HG03039 (cell line): ENCODE measurements at regions not wholly inside any gene's neighbourhood (a gene's known extent, or its start where the extent isn't known, plus 50 kb on each side); places are given as distances from the start of the nearest gene placed in this dataset.
"Not testable (repeated sequence)": the region's sequence is repeated elsewhere in the genome, so short reads cannot be mapped to it uniquely, and the experiment has no call there.

Experiments
- ATAC-seq: cut with Tn5 transposase; IDR thresholded peaks from one replicate; pipeline ENCODE4 v1.9.1; 2021; ENCODE audit warnings: mild to moderate bottlenecking, moderate library complexity; ENCODE audit not compliant: unreplicated experiment

DNA sequence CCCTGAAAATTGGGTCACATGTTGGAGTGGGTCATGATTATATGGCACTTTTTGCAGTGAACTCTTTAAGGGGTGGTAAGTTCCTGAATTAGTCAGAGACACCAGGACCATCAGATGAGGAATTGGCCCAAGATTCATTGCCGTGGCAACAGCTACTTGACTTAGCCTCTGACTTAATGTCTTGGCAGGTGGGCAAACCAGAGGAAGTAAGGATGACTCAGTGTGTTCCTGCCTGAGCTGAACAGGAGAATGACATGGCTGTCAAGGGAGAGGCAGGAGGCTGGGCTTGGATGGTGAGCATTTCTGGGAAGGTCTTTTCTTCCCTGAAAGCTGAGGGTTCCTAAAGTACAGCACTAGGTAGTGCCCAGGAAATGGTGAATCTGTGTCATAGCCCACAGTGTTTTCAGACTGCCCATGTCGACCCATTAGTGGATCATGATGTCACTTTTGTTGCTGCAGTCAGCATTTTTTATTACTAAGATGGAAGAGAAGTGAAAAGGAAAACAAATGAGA lies 170.1 kb upstream of the PWP1 start:
- no peak for ATAC-seq

DNA sequence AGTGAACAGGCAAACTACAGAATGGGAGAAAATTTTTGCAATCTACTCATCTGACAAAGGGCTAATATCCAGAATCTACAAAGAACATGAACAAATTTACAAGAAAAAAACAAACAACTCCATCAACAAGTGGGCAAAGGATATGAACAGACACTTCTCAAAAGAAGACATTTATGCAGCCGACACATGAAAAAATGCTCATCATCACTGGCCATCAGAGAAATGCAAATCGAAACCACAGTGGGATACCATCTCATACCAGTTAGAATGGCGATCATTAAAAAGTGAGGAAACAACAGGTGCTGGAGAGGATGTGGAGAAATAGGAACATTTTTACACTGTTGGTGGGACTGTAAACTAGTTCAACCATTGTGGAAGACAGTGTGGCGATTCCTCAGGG lies 167.8 kb upstream of the PWP1 start:
- not testable (repeated sequence) for ATAC-seq

DNA sequence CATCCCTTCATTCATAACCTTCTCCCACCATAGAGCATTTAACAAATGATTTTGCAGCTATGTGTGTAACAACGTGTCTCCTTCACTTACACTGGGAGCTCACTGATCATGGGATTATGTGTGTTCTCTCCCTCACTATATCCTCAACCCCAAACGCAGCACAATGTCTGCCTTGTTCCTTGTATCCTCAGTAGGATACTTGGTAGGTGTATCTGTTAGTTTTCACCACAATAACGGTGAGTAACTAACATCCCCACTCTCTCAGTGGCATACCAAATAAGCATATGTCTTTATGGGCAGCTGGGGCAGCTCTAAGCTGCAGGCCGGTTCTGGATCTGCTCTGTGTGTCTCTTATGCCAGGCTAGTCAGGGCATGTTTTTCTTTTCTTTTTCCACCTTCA lies 166.7 kb upstream of the PWP1 start:
- ATAC-seq: no peak

DNA sequence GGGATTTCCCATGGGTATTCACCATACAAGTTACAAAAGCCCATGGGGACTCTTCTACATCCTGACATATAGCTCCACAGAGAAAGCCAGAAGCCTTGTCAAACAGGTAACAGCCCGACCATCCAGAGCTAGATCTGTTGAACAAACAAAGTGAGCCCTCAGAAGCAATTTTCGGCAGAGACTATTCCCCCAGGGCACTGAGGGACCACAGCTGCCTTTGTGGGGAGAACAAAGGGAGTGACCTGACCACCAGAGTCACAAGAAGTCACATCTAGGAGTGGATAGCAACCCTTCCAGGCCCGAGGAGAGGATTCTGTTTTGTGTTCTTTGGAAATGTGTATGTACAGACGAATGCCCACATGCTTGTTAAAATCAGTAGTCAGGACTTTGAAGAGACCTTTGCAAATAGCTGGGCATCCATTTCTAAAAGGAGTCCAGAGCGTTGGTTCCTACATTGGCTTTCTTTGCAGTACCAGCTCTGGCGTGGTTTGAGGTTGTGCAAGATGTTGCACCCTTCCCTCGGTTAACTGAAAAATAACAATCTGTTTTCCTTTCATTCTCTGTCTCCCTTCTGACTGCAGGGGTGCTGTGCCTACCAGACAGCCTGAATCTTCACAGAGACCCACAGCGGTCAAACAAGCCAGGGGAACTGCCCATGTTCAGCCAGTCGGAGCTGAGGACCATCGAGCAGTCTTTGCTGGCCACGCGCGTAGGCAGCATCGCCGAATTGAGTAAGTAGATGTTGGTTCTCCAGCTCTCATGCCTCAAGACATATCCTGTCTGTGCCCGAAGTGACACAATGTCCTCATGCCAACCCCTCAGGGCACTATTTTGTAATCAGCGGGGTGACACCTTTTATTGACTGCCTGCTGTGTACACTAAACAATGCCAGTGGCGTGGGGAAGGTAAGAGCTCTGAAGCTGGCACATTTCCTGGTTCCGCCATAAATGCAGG lies 165.4 kb upstream of the PWP1 start:
- no peak for ATAC-seq

DNA sequence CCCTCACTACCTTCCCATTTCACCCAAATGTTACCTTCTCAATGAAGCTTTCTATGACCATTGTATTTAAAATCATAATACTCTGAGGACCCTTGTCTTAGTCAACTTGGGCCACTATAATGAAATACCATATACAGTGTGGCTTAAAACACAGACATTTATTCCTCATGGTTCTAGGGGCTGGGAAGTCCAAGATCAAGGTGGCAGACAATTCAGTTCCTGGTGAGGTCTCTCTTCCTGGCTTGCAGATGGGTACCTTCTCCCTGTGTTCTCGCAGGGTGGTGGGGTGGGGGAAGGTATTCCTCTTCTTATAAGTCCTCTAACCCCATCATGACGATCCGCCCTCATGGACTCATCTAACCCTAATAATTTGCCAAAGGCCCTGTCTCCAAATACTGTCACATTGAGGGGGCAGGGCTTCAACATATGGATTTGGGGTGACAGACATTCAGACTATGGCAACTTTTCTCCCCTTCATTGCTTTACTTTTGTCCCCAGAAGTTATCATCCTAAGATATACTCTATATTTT lies 163.7 kb upstream of the PWP1 start:
- no peak for ATAC-seq

DNA sequence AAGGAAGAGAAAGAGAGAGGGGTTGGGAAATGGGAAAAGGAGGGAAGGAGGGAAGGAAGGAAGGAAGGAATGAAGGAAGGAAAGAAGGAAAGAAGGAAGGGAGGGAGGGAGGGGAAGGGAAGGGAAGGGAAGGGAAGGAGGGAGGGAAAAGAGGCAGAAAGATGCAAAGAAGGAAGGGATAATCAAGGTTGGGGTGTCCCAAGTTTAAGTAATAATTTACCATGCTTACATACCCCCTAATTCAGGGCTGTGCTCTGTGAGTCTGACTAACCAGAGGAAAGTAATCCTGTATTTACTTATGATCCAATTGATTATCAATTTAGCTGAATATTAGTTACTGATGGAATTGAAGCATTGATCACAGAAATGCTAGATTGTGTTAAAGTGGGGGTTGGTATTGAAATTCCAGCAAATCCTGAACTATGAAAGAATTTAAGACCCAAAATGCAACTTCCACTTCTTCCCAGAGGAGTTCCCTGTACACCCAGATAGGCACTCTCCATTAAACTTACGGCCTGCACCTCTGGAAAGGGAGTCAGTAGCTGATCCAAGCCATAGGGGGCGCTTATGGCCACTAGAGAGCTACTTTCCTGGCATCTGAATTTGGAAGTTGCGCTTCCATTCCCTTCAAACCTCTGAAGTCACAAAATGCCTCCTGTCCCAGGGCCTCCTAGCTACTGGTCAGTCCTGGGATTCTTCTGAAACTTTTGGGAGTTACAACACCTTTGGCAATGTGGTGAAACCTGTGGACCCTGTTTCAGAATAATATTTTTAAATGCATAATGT lies 162.7 kb upstream of the PWP1 start:
- no peak for ATAC-seq

DNA sequence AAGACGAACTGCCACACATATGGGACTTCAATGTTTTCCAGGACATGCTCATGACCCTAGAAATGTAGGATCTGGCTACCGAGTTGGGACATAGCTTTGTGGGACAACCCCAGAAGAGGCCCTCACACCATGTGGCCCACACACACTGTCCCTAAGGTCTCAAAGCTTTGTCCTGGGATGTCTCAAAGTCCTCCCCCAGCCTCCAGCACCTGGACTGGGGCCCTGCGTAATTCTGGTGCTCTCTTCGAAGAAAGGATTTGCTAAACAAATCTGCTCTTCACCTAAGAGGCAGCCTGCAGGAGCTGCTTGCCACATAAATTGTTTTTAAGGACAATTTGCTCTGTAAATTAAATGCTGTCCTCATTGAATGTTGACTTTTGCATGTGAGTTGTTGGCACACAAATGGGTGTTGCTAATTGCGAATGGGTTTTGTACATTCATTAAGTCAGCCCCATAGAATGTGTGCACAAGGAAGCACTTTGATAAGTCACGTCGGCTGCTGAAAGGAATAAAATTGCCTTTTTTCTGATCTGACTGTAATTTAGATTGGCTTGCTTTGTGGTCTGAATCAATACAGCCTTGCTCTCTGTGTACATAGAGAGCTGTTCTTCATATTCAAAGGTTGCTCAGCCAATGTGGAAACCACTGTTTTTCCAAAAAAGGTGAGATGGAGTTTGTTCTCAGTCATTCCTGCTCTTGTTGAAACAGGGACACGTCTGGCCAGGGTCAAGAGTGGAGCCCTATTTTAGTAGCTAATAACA lies 161.6 kb upstream of the PWP1 start:
- no peak for ATAC-seq

DNA sequence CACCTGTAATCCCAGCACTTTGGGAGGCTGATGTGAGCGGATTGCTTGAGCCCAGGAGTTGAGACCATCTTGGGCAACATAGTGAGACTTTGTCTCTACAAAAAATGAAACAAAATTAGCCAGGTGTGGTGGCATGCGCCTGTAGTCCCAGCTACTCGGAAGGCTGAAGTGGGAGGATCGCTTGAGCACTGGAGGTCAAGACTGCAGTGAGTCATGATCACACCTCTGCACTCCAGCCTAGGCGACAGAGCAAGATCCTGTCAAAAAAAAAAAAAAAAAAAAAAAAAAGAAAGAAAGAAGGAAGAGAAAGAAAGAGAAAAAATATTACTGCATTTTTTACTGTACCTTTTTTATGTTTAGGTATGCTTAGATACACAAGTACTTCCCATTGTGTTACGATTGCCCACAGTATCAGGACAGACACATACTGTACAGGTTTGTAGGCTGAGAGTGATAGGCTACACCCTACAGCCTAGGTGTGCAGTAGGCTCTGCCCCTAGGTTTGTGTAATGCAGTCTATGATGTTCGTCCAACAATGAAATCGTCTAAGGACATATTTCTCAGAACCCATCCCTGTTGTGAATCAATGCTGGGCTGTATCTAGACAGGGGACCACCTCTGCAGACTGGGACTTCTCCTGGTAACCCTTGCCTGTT lies 160.4 kb upstream of the PWP1 start:
- no peak for ATAC-seq

DNA sequence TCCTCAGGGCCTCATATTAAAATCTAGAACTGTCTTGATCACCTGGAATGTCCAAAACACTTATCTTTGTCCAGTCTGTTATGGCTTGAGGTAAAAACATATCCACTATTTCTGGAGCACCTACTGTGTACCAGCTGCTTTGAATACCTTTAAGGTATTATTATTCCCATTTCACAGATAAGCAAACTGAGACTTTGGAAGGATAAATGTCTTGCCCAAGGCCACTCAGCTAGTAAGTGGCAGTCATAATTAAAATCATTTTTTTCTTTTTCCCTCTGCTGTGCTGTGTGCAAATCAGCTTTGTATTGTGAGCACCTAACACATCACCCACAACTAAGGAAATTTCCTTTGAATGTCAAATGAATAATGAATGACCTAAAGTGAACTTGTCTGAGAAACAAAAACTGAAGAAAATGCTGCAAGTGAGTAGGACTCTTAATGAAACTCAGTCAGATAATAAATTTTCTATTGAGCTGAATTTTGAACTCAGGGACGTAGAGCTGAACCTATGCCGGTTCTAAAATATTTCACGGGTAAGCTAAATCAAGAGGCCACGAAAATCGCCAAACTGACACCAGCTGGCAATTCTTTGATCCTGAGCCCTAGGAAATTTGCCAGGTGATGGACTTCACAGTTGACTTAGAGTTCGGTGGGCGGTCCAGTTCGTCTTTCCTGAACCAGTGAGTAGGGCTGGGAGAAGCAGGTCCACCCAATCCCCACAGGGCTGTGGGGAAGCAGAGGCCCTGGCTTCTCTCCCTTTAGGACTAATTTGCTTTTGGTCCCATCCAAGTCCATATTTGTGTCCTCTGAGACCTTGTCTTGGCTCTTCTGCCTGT lies 159.7 kb upstream of the PWP1 start:
- ATAC-seq: no peak

DNA sequence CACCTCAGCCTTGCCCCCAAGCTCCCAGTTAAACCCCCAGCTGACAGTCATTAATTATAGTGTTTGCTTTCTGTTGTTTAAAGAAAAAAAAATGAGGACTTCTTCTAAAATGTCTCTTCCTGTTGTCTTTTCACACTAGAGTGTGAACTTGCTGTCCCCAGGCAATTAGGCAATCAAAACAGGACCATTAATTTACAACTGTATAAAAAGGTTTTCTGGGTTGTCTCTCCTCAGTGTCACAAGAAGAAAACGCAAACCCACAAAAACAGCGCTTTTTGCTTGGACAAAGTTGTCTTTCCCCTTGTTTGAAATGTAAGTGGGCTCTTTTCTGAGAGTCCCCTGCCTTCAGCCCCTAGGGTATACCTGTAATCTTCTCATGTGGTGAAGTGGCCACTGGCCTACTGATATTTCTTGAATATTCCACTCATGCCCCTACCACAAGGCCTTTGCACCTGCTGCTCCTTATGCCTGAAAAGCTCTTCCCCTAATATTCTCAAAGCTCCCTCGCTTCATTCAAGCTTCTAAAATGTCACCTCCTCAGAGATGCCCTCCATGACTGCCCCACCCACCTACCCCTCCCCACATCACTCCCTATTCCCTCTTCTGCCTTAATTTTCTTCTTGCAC lies 158.9 kb upstream of the PWP1 start:
- ATAC-seq: no peak

DNA sequence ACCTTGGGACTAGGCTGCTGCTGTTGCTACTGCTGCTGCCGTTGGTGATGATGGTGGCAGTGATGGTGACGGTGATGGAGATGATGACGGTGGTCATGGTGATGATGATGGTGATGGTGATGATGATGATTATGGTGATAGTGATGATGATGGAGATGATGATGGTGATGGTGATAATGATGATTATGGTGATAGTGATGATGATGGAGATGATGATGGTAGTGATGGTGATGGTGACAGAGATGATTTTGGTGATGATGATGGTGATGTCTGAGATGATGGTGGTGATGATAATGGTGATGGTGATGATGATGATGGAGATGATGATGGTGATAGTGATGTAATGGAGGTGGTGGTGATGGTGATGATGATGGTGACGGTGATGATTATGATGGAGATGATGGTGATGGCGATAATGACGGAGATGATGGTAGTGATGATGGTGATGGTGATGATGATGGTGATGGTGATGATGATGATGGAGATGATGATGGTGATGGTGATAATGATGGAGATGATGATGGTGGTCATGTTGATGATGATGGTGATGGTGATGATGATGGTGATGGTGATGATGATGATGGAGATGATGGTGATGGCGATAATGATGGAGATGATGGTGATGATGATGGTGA lies 156.8 kb upstream of the PWP1 start:
- no peak for ATAC-seq

DNA sequence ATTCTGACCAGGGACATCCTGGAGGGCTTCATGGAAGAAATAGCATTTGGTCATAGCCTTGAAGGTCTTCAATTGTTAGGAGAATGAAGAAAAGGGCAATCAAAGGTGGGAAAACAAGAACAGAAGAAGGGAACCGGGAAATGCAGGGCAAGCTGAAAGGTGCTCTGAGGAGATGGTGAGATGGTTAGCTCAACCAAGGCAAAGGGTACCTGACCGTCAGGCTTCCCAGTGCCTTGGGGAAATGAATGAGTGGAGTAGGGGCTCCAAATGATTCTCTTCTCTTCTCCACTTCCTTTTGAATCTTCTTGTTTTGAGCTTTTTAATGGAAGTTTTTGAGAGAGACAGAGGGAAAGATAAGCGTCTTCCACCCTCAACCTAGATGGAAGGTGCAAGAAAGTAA lies 155.6 kb upstream of the PWP1 start:
- no peak for ATAC-seq

DNA sequence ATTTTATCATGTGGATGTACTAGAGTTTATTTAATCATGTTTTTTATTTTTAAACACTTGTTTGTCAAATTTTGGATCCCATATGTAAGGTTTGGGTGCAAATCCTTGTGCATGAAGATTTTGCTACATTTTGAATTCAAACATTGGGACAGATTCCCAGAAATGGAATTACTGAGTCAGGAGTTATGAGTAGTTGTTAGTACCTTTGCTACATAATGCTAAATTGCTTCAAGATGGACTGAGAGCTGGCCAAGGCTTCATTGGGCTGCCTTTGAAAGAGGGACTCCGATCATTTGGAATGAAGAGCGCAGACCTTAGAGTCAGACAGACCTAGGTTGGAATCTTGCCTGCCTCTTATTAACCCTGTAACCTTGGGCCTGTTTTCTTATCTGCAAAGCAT lies 154.9 kb upstream of the PWP1 start:
- ATAC-seq: no peak

DNA sequence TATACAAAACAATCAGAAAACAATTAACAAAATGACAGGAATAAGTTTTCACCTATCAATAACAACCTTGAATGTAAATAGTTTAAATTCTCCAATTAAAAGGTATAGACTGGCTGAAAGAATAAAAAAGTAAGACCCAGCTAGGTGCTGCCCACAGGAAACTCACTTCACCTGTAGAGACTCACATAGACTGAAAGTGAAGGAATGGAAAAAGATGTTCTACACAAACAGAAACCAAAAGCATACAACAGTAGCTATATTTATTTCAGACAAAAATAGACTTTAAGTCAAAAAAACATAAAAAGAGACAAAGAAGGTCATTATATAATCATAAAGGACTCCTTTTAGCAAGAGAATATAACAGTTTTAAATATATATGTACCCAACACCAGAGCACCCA lies 152.4 kb upstream of the PWP1 start:
- peak; percentile 51 for ATAC-seq

DNA sequence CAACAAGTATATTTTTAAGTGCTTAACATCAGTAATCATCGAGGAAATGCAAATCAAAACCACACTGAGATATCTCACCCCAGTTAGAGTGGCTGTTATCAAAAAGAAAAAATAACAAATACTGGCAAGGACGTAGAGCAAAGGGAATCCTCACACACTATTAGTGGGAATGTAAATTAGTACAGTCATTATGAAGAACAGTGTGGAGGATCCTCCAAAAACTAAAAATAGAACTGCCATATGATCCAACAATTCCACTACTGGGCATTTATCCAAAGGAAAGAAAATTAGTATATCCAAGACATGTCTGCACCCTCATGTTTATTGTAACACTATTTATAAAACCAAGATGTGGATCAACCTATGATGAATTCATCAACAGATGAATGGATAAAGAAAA lies 149.0 kb upstream of the PWP1 start:
- no peak for ATAC-seq

DNA sequence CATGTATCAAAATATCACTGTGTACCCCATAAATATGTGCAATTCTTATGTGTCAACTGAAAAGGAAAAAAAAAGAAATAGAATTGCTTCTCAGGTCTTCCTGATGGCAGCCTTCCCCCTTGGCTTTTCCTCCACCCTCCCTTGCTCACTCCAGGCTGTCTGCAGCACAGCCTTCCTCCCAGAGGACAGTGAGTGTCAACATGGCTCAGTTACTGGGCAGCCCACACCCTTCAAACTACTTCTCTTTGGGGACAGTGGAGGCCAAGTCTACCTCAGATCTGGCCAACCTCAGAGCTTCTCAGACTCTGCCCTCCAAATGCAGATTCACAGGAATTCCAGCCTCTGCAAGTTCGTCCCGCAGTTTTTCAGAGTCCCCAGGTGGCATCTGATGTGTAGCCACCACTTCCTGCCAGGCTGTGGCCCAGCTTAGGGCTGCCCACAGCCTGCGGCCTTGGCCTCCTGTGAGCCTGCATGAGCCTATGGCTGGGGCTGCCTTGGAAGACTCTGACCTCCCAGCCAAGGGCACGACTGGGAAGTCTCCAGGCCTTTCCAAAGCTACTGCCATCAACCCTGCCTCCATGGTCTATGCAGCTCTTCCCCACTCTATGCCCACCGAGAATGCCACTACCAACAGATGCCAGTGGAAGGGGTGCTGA lies 148.0 kb upstream of the PWP1 start:
- no peak for ATAC-seq

DNA sequence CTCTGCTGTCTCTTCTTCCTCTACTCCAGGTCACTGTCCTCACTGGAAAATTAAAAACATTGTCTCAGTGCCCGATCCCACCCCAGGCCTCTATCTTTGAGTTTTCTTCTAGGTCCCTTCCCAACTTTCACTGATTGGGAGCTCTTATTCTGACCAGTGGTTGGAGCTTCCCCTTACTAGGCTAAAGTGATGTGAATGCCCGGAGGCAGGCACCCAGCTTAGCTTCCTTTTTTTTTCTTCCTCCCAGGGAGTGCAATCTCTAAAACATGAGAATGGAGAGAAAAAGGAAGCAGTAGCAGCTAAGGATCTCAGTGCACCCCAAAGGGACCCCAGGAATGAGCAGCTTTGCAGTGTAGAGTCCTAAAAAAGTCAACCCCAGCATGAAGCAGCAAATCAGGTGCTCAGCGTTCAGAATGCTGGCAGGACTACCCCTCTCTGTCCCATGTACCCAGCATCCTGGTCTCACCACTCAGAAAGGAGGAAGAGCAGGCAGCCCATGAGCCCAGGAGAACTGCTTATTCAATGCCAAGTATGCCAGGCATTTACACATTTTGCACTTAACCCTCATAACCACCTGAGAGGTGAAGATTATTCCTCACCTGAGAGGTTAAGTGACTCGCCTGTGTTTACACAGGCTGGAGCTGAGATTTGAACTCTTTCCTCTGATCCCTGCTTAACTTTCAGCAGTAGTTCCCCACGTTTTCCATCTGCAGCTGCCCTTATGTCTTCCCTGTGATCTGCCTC lies 146.2 kb upstream of the PWP1 start:
- no peak for ATAC-seq
